PC-9 (cell line): ENCODE measurements at regions not wholly inside any gene's neighbourhood (a gene's known extent, or its start where the extent isn't known, plus 50 kb on each side); places are given as distances from the start of the nearest gene placed in this dataset.

ENCODE experiments used
- BruUV-seq: library from RNA; stranded (reverse); fragments of 400-500 nt; replicated peaks from 2 replicates; lab custom pipeline; 2021; lab: Mats Ljungman, UMichigan
- CTCF ChIA-PET: fragments of 300-600 bp; sonication (Branson Sonifier 250); formaldehyde crosslinking; loops from one replicate; lab custom pipeline; 2022; ENCODE audit warnings: antibody characterized with exemption; lab: Charles Lee
- POLR2A ChIA-PET: fragments of 300-600 bp; sonication (Branson Sonifier 250); formaldehyde crosslinking; loops from one replicate; lab custom pipeline; 2022; ENCODE audit warnings: antibody characterized with exemption; ENCODE audit not compliant: unreplicated experiment; lab: Charles Lee
- DNase-seq, 2 experiments: peaks; one replicate each; pipeline versions ENCODE4 v3.0.0 to v3.0.0-alpha.2; 2015 to 2022; ENCODE audit warnings: mixed read lengths in 1 of 2
- H2AFZ ChIP-seq: fragments of 200-600 bp; sonication (generic); 2 replicates; pipeline ENCODE4 v1.8.1; 2017; ENCODE audit warnings: antibody characterized with exemption
- H3F3A ChIP-seq: fragments of 200-600 bp; sonication (generic); 2 replicates; pipeline ENCODE4 v1.8.1; 2017; ENCODE audit warnings: antibody characterized with exemption, mild to moderate bottlenecking, low read depth; ENCODE audit not compliant: insufficient read depth
- H3K27ac ChIP-seq: fragments of 200-600 bp; sonication (generic); 2 replicates; pipeline ENCODE4 v1.6.1; 2016; ENCODE audit warnings: mixed run types
- H3K27me3 ChIP-seq: fragments of 200-600 bp; sonication (generic); 2 replicates; pipeline ENCODE4 v1.6.1; 2016; ENCODE audit warnings: low read depth, mixed run types; ENCODE audit not compliant: insufficient read depth
- H3K36me3 ChIP-seq: fragments of 200-600 bp; sonication (generic); 2 replicates; pipeline ENCODE4 v1.6.1; 2016; ENCODE audit warnings: low read depth, mixed run types
- H3K4me1 ChIP-seq: fragments of 200-600 bp; sonication (generic); replicated peaks from 2 replicates; pipeline ENCODE4 v1.6.1; 2016; ENCODE audit warnings: mixed run types; ENCODE audit not compliant: insufficient read depth
- H3K4me2 ChIP-seq: fragments of 200-600 bp; sonication (generic); 2 replicates; pipeline ENCODE4 v1.6.1; 2017; ENCODE audit warnings: mixed run types
- H3K4me3 ChIP-seq: fragments of 200-600 bp; sonication (generic); 2 replicates; pipeline ENCODE4 v1.6.1; 2016; ENCODE audit warnings: mixed run types
- H3K79me2 ChIP-seq: fragments of 200-600 bp; sonication (generic); 2 replicates; pipeline ENCODE4 v1.6.1; 2017; ENCODE audit warnings: low read depth, mixed run types
- H3K9me2 ChIP-seq: fragments of 200-600 bp; sonication (generic); 2 replicates; pipeline ENCODE4 v1.8.1; 2017; ENCODE audit warnings: mild to moderate bottlenecking; ENCODE audit not compliant: insufficient read depth
- H3K9me3 ChIP-seq: fragments of 200-600 bp; sonication (generic); 2 replicates; pipeline ENCODE4 v1.8.1; 2016; ENCODE audit warnings: low read depth; ENCODE audit not compliant: insufficient read depth
- H4K20me1 ChIP-seq: fragments of 200-600 bp; sonication (generic); 2 replicates; pipeline ENCODE4 v1.8.1; 2017; ENCODE audit not compliant: insufficient read depth
- EZH2 ChIP-seq: fragments of 200-600 bp; sonication (generic); IDR thresholded peaks from 2 replicates; pipeline ENCODE4 v1.8.0; 2017; ENCODE audit warnings: antibody characterized with exemption, low read depth
- intact Hi-C: fragments of 100-400 bp; cut with micrococcal nuclease; formaldehyde crosslinking; loops from one replicate; pipeline ENCODE4 v1.10.0; 2022; ENCODE audit not compliant: unreplicated experiment
- TF ChIP-seq, protein P1 (sequence below): fragments of 200-600 bp; sonication (generic); conservative IDR thresholded peaks from 2 replicates; pipeline ENCODE4 v1.6.1; 2017; ENCODE audit warnings: mixed run types, antibody characterized with exemption, mild to moderate bottlenecking, moderate library complexity

GRCh38 chr13:78383071-78383484 is 220.3 kb downstream of the POU4F1 start:
- ChIA-PET CTCF (no interaction called here), POLR2A (no interaction called here)
- Histone ChIP-seq H3K4me2 (no peak overlapping the region), H3F3A (no peaks in the 10 kb centered on the region), H3K4me3 (no peak overlapping the region), H3K9me3 (no peaks in the 10 kb centered on the region), H3K27ac (no peak overlapping the region), H3K79me2 (no peaks in the 10 kb centered on the region), H3K27me3 (no peaks in the 10 kb centered on the region), H2AFZ (no peak overlapping the region), H3K36me3 (no peaks in the 10 kb centered on the region), H3K4me1 (no peaks in the 10 kb centered on the region), H4K20me1 (no peaks in the 10 kb centered on the region), H3K9me2 (no peaks in the 10 kb centered on the region)
- intact Hi-C loops, result no loop called here
- no peak for TF ChIP-seq EZH2
- TF ChIP-seq, protein P1, sequence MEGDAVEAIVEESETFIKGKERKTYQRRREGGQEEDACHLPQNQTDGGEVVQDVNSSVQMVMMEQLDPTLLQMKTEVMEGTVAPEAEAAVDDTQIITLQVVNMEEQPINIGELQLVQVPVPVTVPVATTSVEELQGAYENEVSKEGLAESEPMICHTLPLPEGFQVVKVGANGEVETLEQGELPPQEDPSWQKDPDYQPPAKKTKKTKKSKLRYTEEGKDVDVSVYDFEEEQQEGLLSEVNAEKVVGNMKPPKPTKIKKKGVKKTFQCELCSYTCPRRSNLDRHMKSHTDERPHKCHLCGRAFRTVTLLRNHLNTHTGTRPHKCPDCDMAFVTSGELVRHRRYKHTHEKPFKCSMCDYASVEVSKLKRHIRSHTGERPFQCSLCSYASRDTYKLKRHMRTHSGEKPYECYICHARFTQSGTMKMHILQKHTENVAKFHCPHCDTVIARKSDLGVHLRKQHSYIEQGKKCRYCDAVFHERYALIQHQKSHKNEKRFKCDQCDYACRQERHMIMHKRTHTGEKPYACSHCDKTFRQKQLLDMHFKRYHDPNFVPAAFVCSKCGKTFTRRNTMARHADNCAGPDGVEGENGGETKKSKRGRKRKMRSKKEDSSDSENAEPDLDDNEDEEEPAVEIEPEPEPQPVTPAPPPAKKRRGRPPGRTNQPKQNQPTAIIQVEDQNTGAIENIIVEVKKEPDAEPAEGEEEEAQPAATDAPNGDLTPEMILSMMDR, result no peak
- BruUV-seq, result no TSS peak
- no peak for DNase-seq

- H3K9me2 ChIP-seq, result no peaks in the 10 kb centered on the region
- H3K4me2 ChIP-seq, result no peak overlapping the region
- no peak overlapping the region for H3K27ac ChIP-seq
- no peaks in the 10 kb centered on the region for H3K27me3 ChIP-seq
- H2AFZ ChIP-seq, result no peak overlapping the region
- no peaks in the 10 kb centered on the region for H3K9me3 ChIP-seq
- POLR2A ChIA-PET, result no interaction called here
- CTCF ChIA-PET, result no interaction called here
- no peak for DNase-seq
- no peak overlapping the region for H3K4me3 ChIP-seq
- no peak for TF ChIP-seq EZH2
- TF ChIP-seq, protein P1, result no peak
- intact Hi-C loops, result no loop called here
- BruUV-seq, result no TSS peak
- H3K36me3 ChIP-seq, result no peaks in the 10 kb centered on the region
- H3K79me2 ChIP-seq, result no peaks in the 10 kb centered on the region
- no peaks in the 10 kb centered on the region for H3K4me1 ChIP-seq
- no peaks in the 10 kb centered on the region for H4K20me1 ChIP-seq
- no peaks in the 10 kb centered on the region for H3F3A ChIP-seq
Measured at GRCh38 chr13:78382491-78382890, 220.9 kb downstream of the POU4F1 start.

DNA sequence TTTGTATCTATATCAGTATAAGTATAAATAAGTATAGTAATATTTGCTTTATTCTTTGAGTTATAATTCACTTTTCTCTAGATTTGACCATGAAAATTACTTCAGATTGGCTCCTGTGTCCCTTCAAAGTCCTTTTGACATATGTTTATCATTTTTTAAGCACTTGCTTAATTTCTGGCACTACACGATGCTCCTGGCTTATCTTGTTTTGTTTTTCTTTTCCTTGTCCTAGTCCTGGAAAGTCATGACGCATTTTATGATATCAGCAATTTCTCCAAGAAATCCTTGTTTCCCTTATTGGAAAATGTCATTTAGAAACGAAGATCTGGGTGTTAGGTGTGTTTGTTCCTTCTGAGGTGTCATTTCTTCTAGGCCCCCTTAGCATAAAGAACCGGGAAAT is 226.5 kb downstream of the POU4F1 start:
- no peaks in the 10 kb centered on the region for H3K9me3 ChIP-seq
- BruUV-seq, result no TSS peak
- H3K4me2 ChIP-seq, result no peak overlapping the region
- no peaks in the 10 kb centered on the region for H3F3A ChIP-seq
- TF ChIP-seq, protein P1, result no peak
- no peak for TF ChIP-seq EZH2
- H3K36me3 ChIP-seq, result no peaks in the 10 kb centered on the region
- no peaks in the 10 kb centered on the region for H3K79me2 ChIP-seq
- H3K9me2 ChIP-seq, result 0 out of 2 replicates have a peak, but pooled peaks cover 6% of the 10 kb centered on the region
- H3K4me1 ChIP-seq, result no peaks in the 10 kb centered on the region
- no peaks in the 10 kb centered on the region for H4K20me1 ChIP-seq
- no peak overlapping the region for H2AFZ ChIP-seq
- CTCF ChIA-PET, result no interaction called here
- H3K27ac ChIP-seq, result no peak overlapping the region
- POLR2A ChIA-PET, result no interaction called here
- H3K27me3 ChIP-seq, result no peaks in the 10 kb centered on the region
- no peak overlapping the region for H3K4me3 ChIP-seq
- intact Hi-C loops, result no loop called here
- no peak for DNase-seq
